Activated naive CD4-positive, alpha-beta T cell treated with anti-CD3 and anti-CD28 coated beads for 36 hours (primary cell): ENCODE measurements at regions not wholly inside any gene's neighbourhood (a gene's known extent, or its start where the extent isn't known, plus 50 kb on each side); places are given as distances from the start of the nearest gene placed in this dataset.
A peak's percentile ranks its signal among the peaks of the same experiment; 100 is the strongest.
"Not testable (repeated sequence)": the region's sequence is repeated elsewhere in the genome, so short reads cannot be mapped to it uniquely, and the experiment has no call there.

Experiments
- CTCF ChIA-PET: fragments of 350-600 bp; sonication (Branson Sonifier 250); formaldehyde crosslinking; loops from one replicate; lab custom pipeline; 2021; ENCODE audit warnings: antibody characterized with exemption; lab: Charles Lee
- DNase-seq: peaks from one replicate; pipeline ENCODE4 v3.0.0-alpha.2; 2020
- H3K27ac Mint-ChIP-seq: one replicate; pipeline ENCODE4 v1.8.0; 2021; ENCODE audit warnings: mild to moderate bottlenecking, mixed read lengths
- H3K27me3 Mint-ChIP-seq: one replicate; pipeline ENCODE4 v1.8.0; 2021; ENCODE audit warnings: low read depth, mixed read lengths
- H3K36me3 Mint-ChIP-seq: one replicate; pipeline ENCODE4 v1.8.0; 2021; ENCODE audit warnings: low read depth, mixed read lengths
- H3K4me1 Mint-ChIP-seq: one replicate; pipeline ENCODE4 v1.8.0; 2021; ENCODE audit warnings: low read depth, mixed read lengths
- H3K4me3 Mint-ChIP-seq: one replicate; pipeline ENCODE4 v1.8.0; 2021; ENCODE audit warnings: mild to moderate bottlenecking, moderate library complexity, mixed read lengths
- H3K9me3 Mint-ChIP-seq: one replicate; pipeline ENCODE4 v1.8.0; 2021; ENCODE audit warnings: mixed read lengths
- intact Hi-C: fragments of 100-400 bp; cut with micrococcal nuclease; formaldehyde crosslinking; loops from one replicate; pipeline ENCODE4 v1.15.1; 2023

DNA sequence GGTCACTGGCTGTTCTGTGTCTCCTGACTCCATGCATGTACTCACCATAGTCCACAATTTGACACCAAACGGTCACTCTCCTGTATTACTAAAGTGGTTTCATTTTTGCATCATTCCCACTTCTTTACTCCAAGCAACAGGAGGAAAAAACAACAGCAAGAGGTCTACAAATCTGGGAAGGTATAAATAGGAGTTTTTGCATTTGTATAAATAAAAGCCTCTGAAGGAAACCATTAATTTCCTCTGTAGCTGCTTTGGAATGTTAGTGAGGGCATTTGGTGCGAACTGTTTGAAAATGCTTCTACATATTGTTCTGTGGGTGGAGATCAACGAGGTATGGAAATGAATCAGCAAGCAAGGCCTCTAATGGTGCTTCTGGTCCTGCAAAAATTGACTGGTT lies 148.5 kb upstream of the DLX2 start:
- Mint-ChIP-seq H3K36me3 (peaks cover 2% of the 10 kb centered on the region), H3K4me3 (no peak overlapping the region)
- intact Hi-C loops: no loop called here

DNA sequence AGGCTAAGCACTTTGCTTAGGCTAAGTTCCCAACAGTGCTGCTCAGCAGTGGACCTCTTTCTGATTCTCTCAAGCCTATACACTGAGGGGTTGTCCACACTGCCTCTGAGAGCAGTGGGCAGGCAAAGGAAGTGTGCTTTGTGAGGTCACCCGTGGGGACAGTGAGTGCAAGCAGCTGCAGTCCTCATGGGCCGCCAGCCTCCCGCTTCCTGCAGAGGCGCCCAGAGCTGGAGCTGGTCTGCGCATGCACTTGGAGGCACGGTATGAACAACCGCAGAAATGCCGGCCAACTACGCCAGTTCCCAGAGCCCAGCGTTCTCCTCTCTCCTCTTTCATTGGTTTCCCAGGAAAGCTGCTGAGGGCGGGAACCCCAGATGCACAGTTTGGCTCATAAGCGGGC lies 149.5 kb upstream of the DLX2 start:
- peaks cover 36% of the 10 kb centered on the region for H3K4me1 Mint-ChIP-seq
- peaks cover 2% of the 10 kb centered on the region for H3K36me3 Mint-ChIP-seq
- no peaks in the 10 kb centered on the region for H3K9me3 Mint-ChIP-seq
- no peaks in the 10 kb centered on the region for H3K27me3 Mint-ChIP-seq
- H3K27ac Mint-ChIP-seq: no peak overlapping the region
- DNase-seq: no peak
- intact Hi-C loops: loop anchor here (2.0 kb wide), 2 partner anchors 55 to 175 kb away; partner anchors contain the start of gene ITGA6
- CTCF ChIA-PET: interaction anchor here (3.4 kb wide), 1 partner anchor 209 kb away, joined by 17 read pairs; no protein-coding TSS in a partner anchor
- H3K4me3 Mint-ChIP-seq: no peak overlapping the region

More for the DNA sequence above, 148.5 kb upstream of the DLX2 start:
- CTCF ChIA-PET: interaction anchor here (3.4 kb wide), 1 partner anchor 210 kb away, joined by 17 read pairs; no protein-coding TSS in a partner anchor
- no peaks in the 10 kb centered on the region for H3K27me3 Mint-ChIP-seq
- peaks cover 45% of the 10 kb centered on the region for H3K4me1 Mint-ChIP-seq
- H3K27ac Mint-ChIP-seq: no peak overlapping the region
- DNase-seq: no peak
- H3K9me3 Mint-ChIP-seq: peaks cover 4% of the 10 kb centered on the region

GRCh38 chr2:172253190-172254052 lies 150.7 kb upstream of the DLX2 start:
- peaks cover 2% of the 10 kb centered on the region for H3K36me3 Mint-ChIP-seq
- no peak overlapping the region for H3K4me3 Mint-ChIP-seq
- CTCF ChIA-PET: interaction anchor here (0.5 to 3.4 kb wide), 3 partner anchors 32 to 208 kb away, joined by 3 to 17 read pairs (median 6); no protein-coding TSS in a partner anchor
- H3K9me3 Mint-ChIP-seq: no peaks in the 10 kb centered on the region
- peak overlapping the region; percentile 65 for H3K27ac Mint-ChIP-seq
- DNase-seq: peak; percentile 77
- intact Hi-C loops: loop anchor here (1.0 to 2.0 kb wide), 5 partner anchors 57 to 934 kb away; partner anchors contain the start of genes ITGA6 and PDK1
- H3K4me1 Mint-ChIP-seq: peaks cover 36% of the 10 kb centered on the region
- no peaks in the 10 kb centered on the region for H3K27me3 Mint-ChIP-seq

DNA sequence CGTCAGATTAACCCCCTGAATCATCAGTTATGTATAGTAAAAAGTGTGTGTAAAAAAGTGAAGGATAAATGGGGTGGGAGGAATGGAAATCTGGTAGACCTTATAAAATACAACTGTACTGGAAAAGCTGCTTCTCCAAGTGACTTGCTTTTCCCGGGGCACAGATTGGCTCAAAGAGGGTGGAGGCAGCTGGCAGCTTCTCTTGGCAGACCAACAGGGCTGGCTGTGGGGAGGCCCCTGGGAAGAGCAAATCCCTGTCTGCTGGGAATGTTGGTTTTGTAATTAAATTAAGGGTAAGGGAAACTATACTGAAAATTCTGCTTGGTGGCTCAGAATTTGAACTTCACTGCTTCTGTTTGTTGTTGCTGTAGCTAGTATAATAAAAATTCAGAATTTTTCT lies 154.2 kb upstream of the DLX2 start:
- H3K27me3 Mint-ChIP-seq: no peaks in the 10 kb centered on the region
- no peaks in the 10 kb centered on the region for H3K9me3 Mint-ChIP-seq
- H3K27ac Mint-ChIP-seq: no peak overlapping the region
- intact Hi-C loops: no loop called here
- CTCF ChIA-PET: interaction anchor here (0.7 kb wide), 1 partner anchor 54 kb away, joined by 5 read pairs; no protein-coding TSS in a partner anchor
- peaks cover 2% of the 10 kb centered on the region for H3K36me3 Mint-ChIP-seq
- H3K4me3 Mint-ChIP-seq: no peak overlapping the region
- no peak for DNase-seq
- peaks cover 17% of the 10 kb centered on the region for H3K4me1 Mint-ChIP-seq

GRCh38 chr2:172259827-172260226 lies 157.1 kb upstream of the DLX2 start:
- Mint-ChIP-seq H3K27ac (no peak overlapping the region), H3K27me3 (no peaks in the 10 kb centered on the region), H3K4me1 (no peaks in the 10 kb centered on the region), H3K36me3 (no peaks in the 10 kb centered on the region), H3K4me3 (no peak overlapping the region), H3K9me3 (no peaks in the 10 kb centered on the region)
- intact Hi-C loops: no loop called here
- CTCF ChIA-PET: no interaction called here
- no peak for DNase-seq

GRCh38 chr2:172260336-172260735 lies 157.6 kb upstream of the DLX2 start:
- H3K4me1 Mint-ChIP-seq: no peaks in the 10 kb centered on the region
- CTCF ChIA-PET: no interaction called here
- H3K9me3 Mint-ChIP-seq: no peaks in the 10 kb centered on the region
- intact Hi-C loops: no loop called here
- H3K4me3 Mint-ChIP-seq: no peak overlapping the region
- H3K36me3 Mint-ChIP-seq: no peaks in the 10 kb centered on the region
- H3K27me3 Mint-ChIP-seq: no peaks in the 10 kb centered on the region
- no peak overlapping the region for H3K27ac Mint-ChIP-seq
- no peak for DNase-seq

GRCh38 chr2:172261292-172261691 lies 158.6 kb upstream of the DLX2 start:
- CTCF ChIA-PET: no interaction called here
- DNase-seq: no peak
- H3K4me1 Mint-ChIP-seq: no peaks in the 10 kb centered on the region
- H3K36me3 Mint-ChIP-seq: no peaks in the 10 kb centered on the region
- no peak overlapping the region for H3K27ac Mint-ChIP-seq
- no peaks in the 10 kb centered on the region for H3K9me3 Mint-ChIP-seq
- intact Hi-C loops: no loop called here
- no peak overlapping the region for H3K4me3 Mint-ChIP-seq
- no peaks in the 10 kb centered on the region for H3K27me3 Mint-ChIP-seq

GRCh38 chr2:172262486-172262885 lies 159.8 kb upstream of the DLX2 start:
- no peak for DNase-seq
- no peak overlapping the region for H3K27ac Mint-ChIP-seq
- intact Hi-C loops: no loop called here
- CTCF ChIA-PET: interaction anchor here (0.6 to 1.7 kb wide), 3 partner anchors 8 to 689 kb away, joined by 3 to 6 read pairs (median 3); no protein-coding TSS in a partner anchor
- no peaks in the 10 kb centered on the region for H3K27me3 Mint-ChIP-seq
- no peaks in the 10 kb centered on the region for H3K9me3 Mint-ChIP-seq
- H3K36me3 Mint-ChIP-seq: no peaks in the 10 kb centered on the region
- H3K4me3 Mint-ChIP-seq: no peak overlapping the region
- no peaks in the 10 kb centered on the region for H3K4me1 Mint-ChIP-seq

DNA sequence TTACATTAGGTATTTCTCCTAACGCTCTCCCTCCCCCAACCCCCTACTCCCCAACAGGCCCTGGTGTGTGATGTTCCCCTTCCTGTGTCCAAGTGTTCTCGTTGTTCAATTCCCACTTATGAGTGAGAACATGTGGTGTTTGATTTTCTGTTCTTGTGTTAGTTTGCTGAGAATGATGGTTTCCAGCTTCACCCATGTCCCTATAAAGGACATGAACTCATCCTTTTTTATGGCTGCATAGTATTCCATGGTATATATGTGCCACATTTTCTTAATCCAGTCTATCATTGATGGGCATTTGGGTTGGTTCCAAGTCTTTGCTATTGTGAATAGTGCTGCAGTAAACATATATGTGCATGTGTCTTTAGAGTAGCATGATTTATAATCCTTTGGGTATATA lies 162.1 kb upstream of the DLX2 start:
- H3K4me1 Mint-ChIP-seq, CTCF ChIA-PET, H3K36me3 Mint-ChIP-seq, H3K4me3 Mint-ChIP-seq, H3K9me3 Mint-ChIP-seq, H3K27ac Mint-ChIP-seq, intact Hi-C loops, DNase-seq, H3K27me3 Mint-ChIP-seq: not testable (repeated sequence)

GRCh38 chr2:172269507-172270244 lies 157.7 kb upstream of the ITGA6 start:
- intact Hi-C loops, H3K4me3 Mint-ChIP-seq, H3K4me1 Mint-ChIP-seq, DNase-seq, H3K9me3 Mint-ChIP-seq, H3K27ac Mint-ChIP-seq, H3K27me3 Mint-ChIP-seq, H3K36me3 Mint-ChIP-seq: not testable (repeated sequence)
- CTCF ChIA-PET: interaction anchor here (1.8 kb wide), 1 partner anchor 192 kb away, joined by 6 read pairs; no protein-coding TSS in a partner anchor

DNA sequence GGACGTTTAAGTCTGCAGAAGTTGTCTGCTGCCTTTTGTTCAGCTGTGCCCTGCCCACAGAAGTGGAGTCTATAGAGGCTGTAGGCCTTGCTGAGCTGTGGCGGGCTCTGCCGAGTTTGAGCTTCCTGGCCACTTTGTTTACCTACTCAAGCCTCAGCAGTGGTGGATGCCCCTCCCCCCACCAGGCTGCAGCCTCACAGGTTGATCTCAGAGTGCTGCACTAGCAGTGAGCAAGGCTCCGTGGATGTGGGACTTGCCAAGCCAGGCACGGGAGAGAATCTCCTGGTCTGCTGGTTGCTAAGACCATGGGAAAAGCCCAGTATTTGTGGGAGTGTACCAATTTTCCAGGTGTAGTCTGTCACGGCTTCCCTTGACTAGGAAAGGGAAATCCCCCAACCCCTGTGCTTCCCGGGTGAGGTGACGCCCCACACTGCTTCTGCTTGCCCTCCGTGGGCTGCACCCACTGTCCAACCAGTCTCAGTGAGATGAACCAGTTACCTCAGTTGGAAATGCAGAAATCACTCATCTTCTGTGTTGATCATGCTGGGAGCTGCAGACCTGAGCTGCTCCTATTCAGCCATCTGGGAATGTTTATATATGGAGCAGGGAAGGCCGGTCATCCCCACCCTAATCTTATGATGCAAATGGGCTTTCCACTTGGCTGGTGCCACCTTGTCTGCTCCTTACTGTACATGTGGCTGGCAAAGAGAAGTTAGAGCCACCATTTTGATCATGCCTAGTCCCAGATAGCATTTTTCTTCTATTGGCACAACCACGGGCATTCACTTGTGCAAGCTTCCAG lies 156.9 kb upstream of the ITGA6 start:
- Mint-ChIP-seq H3K27me3 (no peaks in the 10 kb centered on the region), H3K4me1 (peaks cover 12% of the 10 kb centered on the region), H3K4me3 (no peak overlapping the region), H3K27ac (no peak overlapping the region), H3K36me3 (no peaks in the 10 kb centered on the region), H3K9me3 (no peaks in the 10 kb centered on the region)
- intact Hi-C loops: no loop called here
- DNase-seq: peak; percentile 52
- CTCF ChIA-PET: interaction anchor here (1.8 kb wide), 1 partner anchor 191 kb away, joined by 6 read pairs; no protein-coding TSS in a partner anchor
